ENCODE measurements at regions not wholly inside any gene's neighbourhood (a gene's known extent, or its start where the extent isn't known, plus 50 kb on each side); places are given as distances from the start of the nearest gene placed in this dataset.

DNA sequence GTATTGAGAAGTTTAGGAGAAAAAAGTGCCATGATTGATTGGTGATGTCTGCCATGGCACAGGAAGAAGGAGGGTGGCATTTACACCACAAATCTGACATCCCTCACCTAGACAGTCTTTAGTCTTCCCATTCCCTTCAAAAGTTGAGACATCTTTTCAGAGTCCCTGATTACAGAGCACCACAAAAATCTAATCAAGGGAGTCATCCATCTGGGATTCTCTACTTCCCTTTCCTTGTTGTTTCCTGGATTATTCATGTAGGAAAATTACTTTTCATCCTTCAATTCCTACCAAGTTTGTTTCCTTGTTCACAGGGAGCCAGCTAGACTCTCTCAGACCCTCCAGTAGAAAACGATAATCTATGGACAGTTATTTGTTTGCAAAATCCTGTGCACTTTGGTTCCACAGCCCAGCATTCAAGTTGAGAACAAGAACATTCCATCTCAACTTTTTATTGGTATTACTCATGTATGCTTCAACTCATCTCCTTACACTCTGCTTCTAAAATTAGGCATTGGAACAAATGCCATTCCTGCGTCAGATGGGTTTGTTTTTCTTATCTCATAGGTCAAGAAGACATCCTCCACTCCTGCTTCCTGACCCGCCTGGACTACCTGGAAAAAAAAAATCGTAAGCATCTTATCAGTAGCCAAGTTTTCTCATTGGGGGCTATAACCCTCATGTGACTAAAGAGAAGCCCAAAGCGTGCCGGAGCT lies 259.9 kb downstream of the FOXO1 start:
- no peak overlapping the region for H3K27ac ChIP-seq (ENCODE audit: low read depth in 1 of 2, low read length in 2 of 2)
- H3K27ac Mint-ChIP-seq: no peak overlapping the region
- H3K4me3 ChIP-seq (ENCODE audit: low read length): no peak overlapping the region
- H3K4me1 ChIP-seq (ENCODE audit: insufficient read depth, low read length): peaks cover 8% of the 10 kb centered on the region
- intact Hi-C loops (cut with DNase I, micrococcal nuclease): no loop called here
- CTCF ChIA-PET: no interaction called here
- H3K9me3 ChIP-seq (ENCODE audit: control insufficient read depth in 1 of 2, insufficient read depth in 1 of 2, low read length in 2 of 2): peaks cover 0 to 5% of the 10 kb centered on the region in 2 experiments
- H3K27me3 Mint-ChIP-seq: no peaks in the 10 kb centered on the region
- TF ChIP-seq, protein P1, sequence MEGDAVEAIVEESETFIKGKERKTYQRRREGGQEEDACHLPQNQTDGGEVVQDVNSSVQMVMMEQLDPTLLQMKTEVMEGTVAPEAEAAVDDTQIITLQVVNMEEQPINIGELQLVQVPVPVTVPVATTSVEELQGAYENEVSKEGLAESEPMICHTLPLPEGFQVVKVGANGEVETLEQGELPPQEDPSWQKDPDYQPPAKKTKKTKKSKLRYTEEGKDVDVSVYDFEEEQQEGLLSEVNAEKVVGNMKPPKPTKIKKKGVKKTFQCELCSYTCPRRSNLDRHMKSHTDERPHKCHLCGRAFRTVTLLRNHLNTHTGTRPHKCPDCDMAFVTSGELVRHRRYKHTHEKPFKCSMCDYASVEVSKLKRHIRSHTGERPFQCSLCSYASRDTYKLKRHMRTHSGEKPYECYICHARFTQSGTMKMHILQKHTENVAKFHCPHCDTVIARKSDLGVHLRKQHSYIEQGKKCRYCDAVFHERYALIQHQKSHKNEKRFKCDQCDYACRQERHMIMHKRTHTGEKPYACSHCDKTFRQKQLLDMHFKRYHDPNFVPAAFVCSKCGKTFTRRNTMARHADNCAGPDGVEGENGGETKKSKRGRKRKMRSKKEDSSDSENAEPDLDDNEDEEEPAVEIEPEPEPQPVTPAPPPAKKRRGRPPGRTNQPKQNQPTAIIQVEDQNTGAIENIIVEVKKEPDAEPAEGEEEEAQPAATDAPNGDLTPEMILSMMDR (IDR thresholded peaks at IDR 0.05): no peak
- ATAC-seq (ENCODE audit: poor library complexity): no peak
- H3K9me3 Mint-ChIP-seq: peaks cover 4% of the 10 kb centered on the region
- no peaks in the 10 kb centered on the region for H3K27me3 ChIP-seq (ENCODE audit: control insufficient read depth in 1 of 2, insufficient read depth in 2 of 2, low read length in 2 of 2)
- H3K36me3 Mint-ChIP-seq (ENCODE audit: low read depth): no peaks in the 10 kb centered on the region
- no peak for DNase-seq
- peaks cover 26% of the 10 kb centered on the region for H3K4me1 Mint-ChIP-seq (ENCODE audit: low read depth)
- H3K4me3 Mint-ChIP-seq: no peak overlapping the region
- no peaks in the 10 kb centered on the region for H3K36me3 ChIP-seq (ENCODE audit: insufficient read depth, low read length)
- POLR2A ChIA-PET: no interaction called here

DNA sequence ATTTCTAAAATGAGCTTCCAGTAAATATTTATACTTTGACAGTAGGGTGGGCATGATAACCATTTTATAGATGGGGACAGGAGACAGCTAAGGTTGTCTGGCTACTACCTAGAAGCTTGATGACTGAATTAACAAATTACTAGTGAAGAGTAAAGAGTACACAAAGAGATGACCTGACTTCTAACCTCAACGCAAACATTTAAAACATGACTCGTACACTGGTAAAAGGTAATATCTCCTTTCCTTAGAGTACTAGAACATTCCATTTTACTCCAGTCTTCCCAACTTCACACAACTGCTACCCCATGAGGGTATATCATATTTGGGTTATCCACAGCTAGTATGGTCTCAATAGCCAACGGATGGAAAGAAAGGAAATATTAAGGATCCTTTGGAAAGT lies 258.9 kb downstream of the FOXO1 start:
- Mint-ChIP-seq H3K9me3 (peaks cover 4% of the 10 kb centered on the region), H3K27me3 (no peaks in the 10 kb centered on the region), H3K27ac (no peak overlapping the region), H3K36me3 (ENCODE audit: low read depth) (no peaks in the 10 kb centered on the region), H3K4me3 (no peak overlapping the region), H3K4me1 (ENCODE audit: low read depth) (peaks cover 16% of the 10 kb centered on the region)
- ChIA-PET CTCF (interaction anchor here (1.0 to 1.4 kb wide), 2 partner anchors 261 to 275 kb away, joined by 3 read pairs; no protein-coding TSS in a partner anchor), POLR2A (no interaction called here)
- no peaks in the 10 kb centered on the region for H3K4me1 ChIP-seq (ENCODE audit: insufficient read depth, low read length)
- no peak for DNase-seq
- no peak for ATAC-seq (ENCODE audit: poor library complexity)
- intact Hi-C loops (cut with DNase I, micrococcal nuclease): no loop called here
- H3K4me3 ChIP-seq (ENCODE audit: low read length): no peak overlapping the region
- TF ChIP-seq, protein P1 (IDR thresholded peaks at IDR 0.05): no peak
- no peaks in the 10 kb centered on the region for H3K27me3 ChIP-seq (ENCODE audit: control insufficient read depth in 1 of 2, insufficient read depth in 2 of 2, low read length in 2 of 2)
- no peak overlapping the region for H3K27ac ChIP-seq (ENCODE audit: low read depth in 1 of 2, low read length in 2 of 2)
- peaks cover 0 to 5% of the 10 kb centered on the region in 2 experiments for H3K9me3 ChIP-seq (ENCODE audit: control insufficient read depth in 1 of 2, insufficient read depth in 1 of 2, low read length in 2 of 2)
- no peaks in the 10 kb centered on the region for H3K36me3 ChIP-seq (ENCODE audit: insufficient read depth, low read length)

DNA sequence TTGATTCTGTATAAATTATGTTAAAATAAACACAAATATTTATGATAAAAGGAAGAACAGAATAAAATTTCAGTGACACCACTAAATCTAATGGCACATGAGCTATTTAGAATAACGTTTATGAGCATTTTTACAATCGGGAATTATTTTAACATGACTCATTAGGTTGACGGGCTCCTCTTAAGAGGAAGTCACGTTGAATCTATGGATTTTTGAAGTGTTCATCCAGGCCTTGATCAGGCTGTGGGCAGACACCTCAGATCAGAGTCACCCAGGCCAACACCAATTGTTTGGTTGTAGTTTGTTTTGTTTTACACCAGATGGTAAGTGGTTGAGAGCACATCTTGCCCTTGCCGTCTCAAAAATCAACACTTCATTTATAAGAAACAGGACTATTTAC lies 257.8 kb downstream of the FOXO1 start:
- intact Hi-C loops (cut with DNase I, micrococcal nuclease): no loop called here
- H3K4me1 ChIP-seq (ENCODE audit: insufficient read depth, low read length): no peaks in the 10 kb centered on the region
- ATAC-seq (ENCODE audit: poor library complexity) (no peak), DNase-seq (no peak)
- H3K36me3 ChIP-seq (ENCODE audit: insufficient read depth, low read length): no peaks in the 10 kb centered on the region
- Mint-ChIP-seq H3K9me3 (peaks cover 4% of the 10 kb centered on the region), H3K36me3 (ENCODE audit: low read depth) (no peaks in the 10 kb centered on the region), H3K4me3 (no peak overlapping the region), H3K27me3 (no peaks in the 10 kb centered on the region), H3K4me1 (ENCODE audit: low read depth) (peaks cover 10% of the 10 kb centered on the region), H3K27ac (no peak overlapping the region)
- no peaks in the 10 kb centered on the region for H3K27me3 ChIP-seq (ENCODE audit: control insufficient read depth in 1 of 2, insufficient read depth in 2 of 2, low read length in 2 of 2)
- ChIA-PET POLR2A (interaction anchor here (1.4 kb wide), 1 partner anchor 75 kb away, joined by 3 read pairs; no protein-coding TSS in a partner anchor), CTCF (interaction anchor here (1.0 to 1.4 kb wide), 3 partner anchors 93 to 274 kb away, joined by 3 read pairs; no protein-coding TSS in a partner anchor)
- no peak overlapping the region for H3K27ac ChIP-seq (ENCODE audit: low read depth in 1 of 2, low read length in 2 of 2)
- H3K9me3 ChIP-seq (ENCODE audit: control insufficient read depth in 1 of 2, insufficient read depth in 1 of 2, low read length in 2 of 2): peaks cover 0 to 5% of the 10 kb centered on the region in 2 experiments
- TF ChIP-seq, protein P1 (IDR thresholded peaks at IDR 0.05): no peak
- H3K4me3 ChIP-seq (ENCODE audit: low read length): no peak overlapping the region
